RWPE2 (cell line): ENCODE measurements at regions not wholly inside any gene's neighbourhood (a gene's known extent, or its start where the extent isn't known, plus 50 kb on each side); places are given as distances from the start of the nearest gene placed in this dataset.

ENCODE experiments used
- ATAC-seq: fragments of 200-7000 bp; cut with Tn5 transposase; 3 replicates; pipeline ENCODE4 v1.9.1; 2021; ENCODE audit warnings: low read depth
- DNase-seq: peaks from one replicate; pipeline ENCODE4 v3.0.0-alpha.2; 2020; ENCODE audit warnings: low spot score
- H3K27ac ChIP-seq: fragments of 450-650 bp; 2 replicates; pipeline ENCODE4 v1.5.1; 2017; ENCODE audit warnings: mild to moderate bottlenecking; ENCODE audit not compliant: poor library complexity, severe bottlenecking
- H3K27me3 ChIP-seq: fragments of 250-450 bp; sonication (Bioruptor Pico); 2 replicates; pipeline ENCODE4 v1.5.1; 2021; ENCODE audit warnings: mild to moderate bottlenecking, moderate library complexity; ENCODE audit not compliant: insufficient read depth, poor library complexity, severe bottlenecking
- H3K36me3 ChIP-seq: fragments of 250-450 bp; sonication (Bioruptor Pico); 2 replicates; pipeline ENCODE4 v1.5.1; 2020; ENCODE audit warnings: low read depth, mild to moderate bottlenecking, moderate library complexity
- H3K4me1 ChIP-seq: fragments of 250-450 bp; sonication (Bioruptor Pico); 2 replicates; pipeline ENCODE4 v1.5.1; 2021; ENCODE audit warnings: mild to moderate bottlenecking, moderate library complexity; ENCODE audit not compliant: insufficient read depth, poor library complexity, severe bottlenecking
- H3K4me3 ChIP-seq: fragments of 250-450 bp; sonication (Bioruptor Pico); 2 replicates; pipeline ENCODE4 v1.5.1; 2021; ENCODE audit warnings: mild to moderate bottlenecking, moderate library complexity; ENCODE audit not compliant: severe bottlenecking
- H3K9me3 ChIP-seq: fragments of 250-450 bp; sonication (Bioruptor Pico); 2 replicates; pipeline ENCODE4 v1.5.1; 2021; ENCODE audit warnings: mild to moderate bottlenecking, moderate library complexity; ENCODE audit not compliant: severe bottlenecking
- TF ChIP-seq, protein P1 (sequence below): fragments of 450-650 bp; IDR thresholded peaks from one replicate; pipeline ENCODE4 v1.5.1; 2017; ENCODE audit warnings: mild to moderate bottlenecking, moderate library complexity; ENCODE audit not compliant: poor library complexity, severe bottlenecking

DNA sequence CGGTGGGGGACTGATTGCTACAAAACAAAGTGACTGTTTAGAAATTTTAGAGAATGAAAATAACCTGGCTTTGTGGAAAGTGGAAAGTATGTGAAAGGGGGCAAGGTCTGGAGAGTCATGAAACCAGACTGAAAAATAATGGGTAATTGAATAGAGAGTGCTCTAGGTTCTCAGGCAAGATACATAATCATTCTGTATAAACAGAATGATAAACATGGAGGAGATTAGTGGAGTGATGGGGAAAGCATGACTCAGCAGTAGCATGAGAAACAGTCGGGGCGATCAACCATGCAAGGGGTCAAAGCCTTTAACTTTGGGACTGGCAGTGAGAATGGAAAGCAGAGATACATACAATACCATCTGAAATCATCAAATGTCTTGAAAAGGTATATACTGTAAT is 332.5 kb downstream of the CCER1 start:
- TF ChIP-seq, protein P1, sequence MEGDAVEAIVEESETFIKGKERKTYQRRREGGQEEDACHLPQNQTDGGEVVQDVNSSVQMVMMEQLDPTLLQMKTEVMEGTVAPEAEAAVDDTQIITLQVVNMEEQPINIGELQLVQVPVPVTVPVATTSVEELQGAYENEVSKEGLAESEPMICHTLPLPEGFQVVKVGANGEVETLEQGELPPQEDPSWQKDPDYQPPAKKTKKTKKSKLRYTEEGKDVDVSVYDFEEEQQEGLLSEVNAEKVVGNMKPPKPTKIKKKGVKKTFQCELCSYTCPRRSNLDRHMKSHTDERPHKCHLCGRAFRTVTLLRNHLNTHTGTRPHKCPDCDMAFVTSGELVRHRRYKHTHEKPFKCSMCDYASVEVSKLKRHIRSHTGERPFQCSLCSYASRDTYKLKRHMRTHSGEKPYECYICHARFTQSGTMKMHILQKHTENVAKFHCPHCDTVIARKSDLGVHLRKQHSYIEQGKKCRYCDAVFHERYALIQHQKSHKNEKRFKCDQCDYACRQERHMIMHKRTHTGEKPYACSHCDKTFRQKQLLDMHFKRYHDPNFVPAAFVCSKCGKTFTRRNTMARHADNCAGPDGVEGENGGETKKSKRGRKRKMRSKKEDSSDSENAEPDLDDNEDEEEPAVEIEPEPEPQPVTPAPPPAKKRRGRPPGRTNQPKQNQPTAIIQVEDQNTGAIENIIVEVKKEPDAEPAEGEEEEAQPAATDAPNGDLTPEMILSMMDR, result no peak
- Histone ChIP-seq H3K36me3 (no peaks in the 10 kb centered on the region), H3K4me1 (peaks cover 5% of the 10 kb centered on the region), H3K27ac (no peak overlapping the region), H3K4me3 (no peak overlapping the region), H3K27me3 (no peaks in the 10 kb centered on the region), H3K9me3 (no peaks in the 10 kb centered on the region)
- ATAC-seq (no peak), DNase-seq (no peak)

DNA sequence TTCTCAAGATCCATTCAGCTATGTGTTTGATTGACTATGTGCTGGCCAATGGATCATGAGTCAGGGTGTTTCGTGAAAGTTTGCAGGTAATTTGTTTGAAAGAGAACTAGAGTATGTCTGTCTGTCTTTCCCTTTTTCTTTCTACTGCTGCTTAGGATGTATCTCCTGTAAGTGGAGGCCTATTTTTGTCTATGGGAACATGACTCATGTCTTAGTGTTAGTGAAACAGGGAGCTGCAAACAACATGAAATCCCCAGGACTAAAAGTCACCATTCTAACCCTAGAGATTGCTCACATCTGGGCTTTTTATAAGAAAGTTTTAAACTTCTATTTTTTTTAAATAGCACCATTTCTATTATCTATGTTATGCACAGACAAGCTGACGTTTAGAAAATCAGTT is 333.0 kb downstream of the CCER1 start:
- no peaks in the 10 kb centered on the region for H3K9me3 ChIP-seq
- H3K27me3 ChIP-seq, result no peaks in the 10 kb centered on the region
- peaks cover under 1% of the 10 kb centered on the region for H3K4me1 ChIP-seq
- H3K27ac ChIP-seq, result no peak overlapping the region
- DNase-seq (no peak), ATAC-seq (no peak)
- no peak overlapping the region for H3K4me3 ChIP-seq
- TF ChIP-seq, protein P1, result no peak
- no peaks in the 10 kb centered on the region for H3K36me3 ChIP-seq

DNA sequence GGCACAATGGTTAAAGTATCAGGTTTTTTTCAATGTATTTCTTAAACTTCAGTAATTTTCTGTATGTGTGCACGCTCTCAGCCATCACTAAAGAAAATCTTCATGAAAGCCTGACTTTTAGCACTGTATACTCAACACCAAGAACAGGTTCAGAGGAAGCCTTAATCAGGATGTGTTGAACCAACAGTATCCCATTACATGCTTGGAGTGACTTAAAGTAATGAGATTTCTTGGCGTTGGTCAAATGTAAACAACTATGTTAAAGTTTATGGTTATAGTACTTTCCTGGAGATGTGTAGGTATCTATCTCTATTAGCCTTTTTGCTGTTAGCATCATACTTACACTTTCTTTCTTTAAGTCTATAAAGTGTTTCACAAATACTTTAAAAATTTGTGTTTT is 335.0 kb downstream of the CCER1 start:
- H3K4me1 ChIP-seq, result no peaks in the 10 kb centered on the region
- no peak overlapping the region for H3K27ac ChIP-seq
- no peak overlapping the region for H3K4me3 ChIP-seq
- DNase-seq, result no peak
- no peaks in the 10 kb centered on the region for H3K9me3 ChIP-seq
- no peaks in the 10 kb centered on the region for H3K36me3 ChIP-seq
- TF ChIP-seq, protein P1, result no peak
- H3K27me3 ChIP-seq, result no peaks in the 10 kb centered on the region
- ATAC-seq, result no peak

DNA sequence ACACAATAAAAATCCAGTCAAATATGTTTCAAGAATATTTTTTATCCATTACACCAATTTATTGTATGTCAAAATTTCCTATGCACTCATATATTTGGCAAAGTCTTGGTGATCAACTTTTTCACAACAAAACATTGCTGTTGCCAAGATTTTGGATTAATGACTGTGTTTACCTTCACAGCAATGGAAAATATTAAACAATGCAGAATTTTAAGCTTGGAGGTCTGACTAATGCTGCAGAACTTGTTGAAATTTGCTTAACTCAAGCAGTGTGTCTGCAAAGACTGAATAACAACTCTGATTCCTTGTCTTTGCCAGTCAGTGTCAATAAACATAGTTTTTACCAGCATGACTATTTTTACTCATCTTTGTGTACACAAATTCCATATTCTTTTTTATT is 336.4 kb downstream of the CCER1 start:
- no peak for DNase-seq
- TF ChIP-seq, protein P1, result no peak
- H3K36me3 ChIP-seq, result no peaks in the 10 kb centered on the region
- H3K4me1 ChIP-seq, result no peaks in the 10 kb centered on the region
- no peak overlapping the region for H3K4me3 ChIP-seq
- ATAC-seq, result no peak
- no peak overlapping the region for H3K27ac ChIP-seq
- no peaks in the 10 kb centered on the region for H3K27me3 ChIP-seq
- H3K9me3 ChIP-seq, result no peaks in the 10 kb centered on the region

DNA sequence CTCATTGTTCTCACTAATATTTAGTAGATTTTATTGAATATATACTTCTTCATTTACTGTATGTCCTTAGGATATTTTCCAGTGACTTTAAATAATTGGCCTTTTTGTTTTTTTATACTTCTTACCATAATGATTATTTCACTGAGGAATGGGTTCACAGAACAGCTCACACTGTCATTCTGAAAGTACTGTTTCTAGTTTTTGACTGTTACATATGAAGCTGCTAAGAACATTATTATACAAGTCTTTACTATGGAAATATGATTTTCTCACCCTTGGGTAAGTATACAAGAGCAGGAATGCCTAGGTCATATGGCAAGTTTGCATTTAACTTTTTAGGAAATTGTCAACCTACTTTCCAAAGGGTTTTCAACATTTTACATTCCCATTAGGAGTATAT is 343.1 kb downstream of the CCER1 start:
- Histone ChIP-seq H3K27me3 (no peaks in the 10 kb centered on the region), H3K4me1 (no peaks in the 10 kb centered on the region), H3K9me3 (no peaks in the 10 kb centered on the region), H3K36me3 (no peaks in the 10 kb centered on the region), H3K4me3 (no peak overlapping the region), H3K27ac (no peak overlapping the region)
- no peak for DNase-seq
- no peak for ATAC-seq
- TF ChIP-seq, protein P1, result no peak
